ENCODE measurements at regions not wholly inside any gene's neighbourhood (a gene's known extent, or its start where the extent isn't known, plus 50 kb on each side); places are given as distances from the start of the nearest gene placed in this dataset.

DNA sequence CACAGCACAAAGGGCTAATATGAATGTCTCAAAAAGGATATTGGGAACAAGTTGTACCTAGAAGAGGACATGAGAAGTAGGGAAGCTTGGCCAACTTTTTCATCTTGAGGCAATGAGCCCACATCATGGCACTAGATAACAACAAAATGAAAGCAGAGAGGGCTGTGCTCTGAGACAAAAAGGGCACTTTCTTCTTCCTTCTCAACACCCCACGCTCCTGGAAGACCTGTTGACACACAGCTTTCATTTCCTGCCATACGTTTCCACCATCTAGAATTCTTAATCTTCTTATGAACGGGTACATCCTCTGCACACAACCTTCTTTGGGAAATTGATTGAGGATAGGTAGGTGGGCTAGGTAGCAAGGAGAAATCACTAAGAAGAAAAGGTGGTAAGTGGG is 187.8 kb upstream of the STXBP5 start:
- Histone ChIP-seq H3K4me1 (ENCODE audit: control insufficient read depth, extremely low read depth, insufficient read depth, low read length) (no peaks in the 10 kb centered on the region), H3K4me2 (ENCODE audit: extremely low read depth, insufficient read depth, low read length) (no peak overlapping the region), H4K20me1 (ENCODE audit: control insufficient read depth, extremely low read depth, insufficient read depth, low read length) (no peaks in the 10 kb centered on the region), H3K27me3 (ENCODE audit: control insufficient read depth, insufficient read depth, low read length) (no peaks in the 10 kb centered on the region), H3K79me2 (ENCODE audit: control insufficient read depth, insufficient read depth, low read length) (no peaks in the 10 kb centered on the region), H3K9ac (ENCODE audit: insufficient read depth, low read length) (no peak overlapping the region), H2AFZ (ENCODE audit: low read length) (no peak overlapping the region), H3K4me3 (replicated peaks in 1 of 4; ENCODE audit: control extremely low read depth in 1 of 4, insufficient read depth in 1 of 4, low read depth in 3 of 4, low read length in 4 of 4) (no peak overlapping the region), H3K9me3 (ENCODE audit: control insufficient read depth, insufficient read depth, low read depth, low read length) (no peaks in the 10 kb centered on the region), H3K36me3 (ENCODE audit: control insufficient read depth, insufficient read depth, low read length) (no peaks in the 10 kb centered on the region), H3K27ac (ENCODE audit: insufficient read depth, low read length) (no peak overlapping the region)
- DNase-seq (ENCODE audit: low read depth in 2 of 2) = no peak
- TF ChIP-seq, protein P1, sequence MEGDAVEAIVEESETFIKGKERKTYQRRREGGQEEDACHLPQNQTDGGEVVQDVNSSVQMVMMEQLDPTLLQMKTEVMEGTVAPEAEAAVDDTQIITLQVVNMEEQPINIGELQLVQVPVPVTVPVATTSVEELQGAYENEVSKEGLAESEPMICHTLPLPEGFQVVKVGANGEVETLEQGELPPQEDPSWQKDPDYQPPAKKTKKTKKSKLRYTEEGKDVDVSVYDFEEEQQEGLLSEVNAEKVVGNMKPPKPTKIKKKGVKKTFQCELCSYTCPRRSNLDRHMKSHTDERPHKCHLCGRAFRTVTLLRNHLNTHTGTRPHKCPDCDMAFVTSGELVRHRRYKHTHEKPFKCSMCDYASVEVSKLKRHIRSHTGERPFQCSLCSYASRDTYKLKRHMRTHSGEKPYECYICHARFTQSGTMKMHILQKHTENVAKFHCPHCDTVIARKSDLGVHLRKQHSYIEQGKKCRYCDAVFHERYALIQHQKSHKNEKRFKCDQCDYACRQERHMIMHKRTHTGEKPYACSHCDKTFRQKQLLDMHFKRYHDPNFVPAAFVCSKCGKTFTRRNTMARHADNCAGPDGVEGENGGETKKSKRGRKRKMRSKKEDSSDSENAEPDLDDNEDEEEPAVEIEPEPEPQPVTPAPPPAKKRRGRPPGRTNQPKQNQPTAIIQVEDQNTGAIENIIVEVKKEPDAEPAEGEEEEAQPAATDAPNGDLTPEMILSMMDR (conservative IDR thresholded peaks at IDR 0.05 in 1 of 2, IDR thresholded peaks at IDR 0.05 in 1 of 2; ENCODE audit: low read depth in 1 of 2, low read length in 2 of 2) = no peak
- no peak for TF ChIP-seq EZH2 (IDR thresholded peaks at IDR 0.05; ENCODE audit: low read length, missing control alignments)

DNA sequence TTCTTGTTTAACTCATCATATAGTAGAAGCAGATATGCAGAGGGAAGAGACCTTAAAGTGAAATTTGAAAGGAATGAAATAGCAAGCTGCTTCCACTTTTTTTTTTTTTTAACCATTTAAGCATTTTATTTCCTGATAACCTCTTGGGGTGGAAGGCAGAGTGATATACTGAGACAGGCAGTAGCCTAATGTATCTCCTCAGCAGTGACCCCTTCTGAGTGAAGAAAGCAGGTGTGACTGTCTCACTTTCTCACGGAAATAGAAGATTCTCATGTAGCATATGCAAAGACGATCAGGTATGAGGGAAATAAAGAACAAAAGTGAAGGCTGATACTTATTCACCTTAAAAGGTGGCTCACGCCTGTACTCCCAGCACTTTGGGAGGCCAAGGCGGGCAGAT is 187.1 kb upstream of the STXBP5 start:
- H3K4me3 ChIP-seq (replicated peaks in 1 of 4; ENCODE audit: control extremely low read depth in 1 of 4, insufficient read depth in 1 of 4, low read depth in 3 of 4, low read length in 4 of 4) = no peak overlapping the region
- no peaks in the 10 kb centered on the region for H3K4me1 ChIP-seq (ENCODE audit: control insufficient read depth, extremely low read depth, insufficient read depth, low read length)
- DNase-seq (ENCODE audit: low read depth in 2 of 2) = no peak
- H3K27ac ChIP-seq (ENCODE audit: insufficient read depth, low read length) = no peak overlapping the region
- H3K4me2 ChIP-seq (ENCODE audit: extremely low read depth, insufficient read depth, low read length) = no peak overlapping the region
- H2AFZ ChIP-seq (ENCODE audit: low read length) = no peak overlapping the region
- TF ChIP-seq, protein P1 (conservative IDR thresholded peaks at IDR 0.05 in 1 of 2, IDR thresholded peaks at IDR 0.05 in 1 of 2; ENCODE audit: low read depth in 1 of 2, low read length in 2 of 2) = no peak
- no peak for TF ChIP-seq EZH2 (IDR thresholded peaks at IDR 0.05; ENCODE audit: low read length, missing control alignments)
- H3K36me3 ChIP-seq (ENCODE audit: control insufficient read depth, insufficient read depth, low read length) = no peaks in the 10 kb centered on the region
- no peaks in the 10 kb centered on the region for H3K27me3 ChIP-seq (ENCODE audit: control insufficient read depth, insufficient read depth, low read length)
- no peaks in the 10 kb centered on the region for H3K79me2 ChIP-seq (ENCODE audit: control insufficient read depth, insufficient read depth, low read length)
- no peaks in the 10 kb centered on the region for H3K9me3 ChIP-seq (ENCODE audit: control insufficient read depth, insufficient read depth, low read depth, low read length)
- no peaks in the 10 kb centered on the region for H4K20me1 ChIP-seq (ENCODE audit: control insufficient read depth, extremely low read depth, insufficient read depth, low read length)
- H3K9ac ChIP-seq (ENCODE audit: insufficient read depth, low read length) = no peak overlapping the region

DNA sequence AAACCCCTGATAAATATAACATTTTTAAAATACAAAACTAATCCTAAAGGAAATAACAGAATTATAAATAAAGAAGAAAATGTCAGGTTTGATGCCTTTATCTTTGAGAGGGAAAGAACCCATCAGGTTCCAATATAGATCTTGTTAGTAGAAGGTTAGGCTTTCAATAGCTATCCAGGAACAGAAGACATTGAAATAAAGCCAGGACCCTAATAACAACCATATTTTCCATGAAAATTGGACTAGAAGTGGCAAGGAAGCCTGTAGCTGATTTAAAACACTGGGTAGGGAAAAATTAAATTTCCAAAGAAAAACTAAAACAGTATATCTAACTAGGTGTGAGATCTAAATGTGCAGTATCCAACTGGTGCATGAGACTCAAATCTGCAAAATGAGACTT is 185.2 kb upstream of the STXBP5 start:
- Histone ChIP-seq H3K4me3 (replicated peaks in 1 of 4; ENCODE audit: control extremely low read depth in 1 of 4, insufficient read depth in 1 of 4, low read depth in 3 of 4, low read length in 4 of 4) (no peak overlapping the region), H3K27me3 (ENCODE audit: control insufficient read depth, insufficient read depth, low read length) (no peaks in the 10 kb centered on the region), H3K36me3 (ENCODE audit: control insufficient read depth, insufficient read depth, low read length) (no peaks in the 10 kb centered on the region), H3K4me2 (ENCODE audit: extremely low read depth, insufficient read depth, low read length) (no peak overlapping the region), H4K20me1 (ENCODE audit: control insufficient read depth, extremely low read depth, insufficient read depth, low read length) (no peaks in the 10 kb centered on the region), H2AFZ (ENCODE audit: low read length) (no peak overlapping the region), H3K79me2 (ENCODE audit: control insufficient read depth, insufficient read depth, low read length) (no peaks in the 10 kb centered on the region), H3K9ac (ENCODE audit: insufficient read depth, low read length) (no peak overlapping the region), H3K9me3 (ENCODE audit: control insufficient read depth, insufficient read depth, low read depth, low read length) (no peaks in the 10 kb centered on the region), H3K27ac (ENCODE audit: insufficient read depth, low read length) (no peak overlapping the region), H3K4me1 (ENCODE audit: control insufficient read depth, extremely low read depth, insufficient read depth, low read length) (no peaks in the 10 kb centered on the region)
- DNase-seq (ENCODE audit: low read depth in 2 of 2) = no peak
- TF ChIP-seq EZH2 (IDR thresholded peaks at IDR 0.05; ENCODE audit: low read length, missing control alignments) = no peak
- TF ChIP-seq, protein P1 (conservative IDR thresholded peaks at IDR 0.05 in 1 of 2, IDR thresholded peaks at IDR 0.05 in 1 of 2; ENCODE audit: low read depth in 1 of 2, low read length in 2 of 2) = no peak
